ENCODE measurements at regions not wholly inside any gene's neighbourhood (a gene's known extent, or its start where the extent isn't known, plus 50 kb on each side); places are given as distances from the start of the nearest gene placed in this dataset.

- no peak for DNase-seq (ENCODE audit: low read depth, low spot score)
- Histone ChIP-seq H3K27ac (ENCODE audit: control insufficient read depth, insufficient read depth, low read length) (no peak overlapping the region), H3K9ac (ENCODE audit: control insufficient read depth, extremely low read depth, insufficient read depth, low read length) (no peak overlapping the region), H2AFZ (ENCODE audit: control insufficient read depth, low read length) (no peak overlapping the region), H3K27me3 (ENCODE audit: control insufficient read depth, extremely low read depth, insufficient read depth, low read length) (no peaks in the 10 kb centered on the region), H3K4me3 (ENCODE audit: control insufficient read depth in 2 of 3, extremely low read depth in 1 of 3, insufficient read depth in 2 of 3, low read depth in 1 of 3, low read length in 3 of 3) (no peak overlapping the region), H3K36me3 (ENCODE audit: control insufficient read depth in 2 of 2, extremely low read depth in 1 of 2, insufficient read depth in 2 of 2, low read length in 2 of 2) (no peaks in the 10 kb centered on the region), H3K4me1 (ENCODE audit: control insufficient read depth, extremely low read depth, insufficient read depth, low read length) (no peaks in the 10 kb centered on the region), H3K79me2 (ENCODE audit: control insufficient read depth, insufficient read depth, low read length) (no peaks in the 10 kb centered on the region), H3K9me3 (ENCODE audit: control insufficient read depth, low read depth, low read length) (no peaks in the 10 kb centered on the region), H3K4me2 (ENCODE audit: control insufficient read depth, extremely low read depth, insufficient read depth, low read depth, low read length) (no peak overlapping the region), H3K9me1 (ENCODE audit: control insufficient read depth, extremely low read depth, insufficient read depth, low read length) (no peaks in the 10 kb centered on the region), H4K20me1 (ENCODE audit: control insufficient read depth, extremely low read depth, insufficient read depth, low read length) (no peaks in the 10 kb centered on the region)
- TF ChIP-seq CTCF (optimal IDR thresholded peaks at IDR 0.05 in 1 of 3, IDR thresholded peaks at IDR 0.05 in 1 of 3, conservative IDR thresholded peaks at IDR 0.05 in 1 of 3; ENCODE audit: extremely low read depth in 1 of 3, insufficient read depth in 2 of 3, low read length in 3 of 3) (no peak), EZH2 (IDR thresholded peaks at IDR 0.05; ENCODE audit: low read length) (no peak)
- dilution Hi-C loops (cut with MboI; ENCODE audit: extremely low pct_ligation_motif_present, low sequenced_read_pairs), result no loop called here
- FAIRE-seq, result no peak
Observed at GRCh38 chr2:210899131-210899530, 342.7 kb downstream of the CPS1 start.

- H3K36me3 ChIP-seq (ENCODE audit: control insufficient read depth in 2 of 2, extremely low read depth in 1 of 2, insufficient read depth in 2 of 2, low read length in 2 of 2), result no peaks in the 10 kb centered on the region
- DNase-seq (ENCODE audit: low read depth, low spot score) (no peak), FAIRE-seq (no peak)
- H3K79me2 ChIP-seq (ENCODE audit: control insufficient read depth, insufficient read depth, low read length), result no peaks in the 10 kb centered on the region
- no peak overlapping the region for H3K27ac ChIP-seq (ENCODE audit: control insufficient read depth, insufficient read depth, low read length)
- H3K27me3 ChIP-seq (ENCODE audit: control insufficient read depth, extremely low read depth, insufficient read depth, low read length), result no peaks in the 10 kb centered on the region
- no peak for TF ChIP-seq CTCF (optimal IDR thresholded peaks at IDR 0.05 in 1 of 3, IDR thresholded peaks at IDR 0.05 in 1 of 3, conservative IDR thresholded peaks at IDR 0.05 in 1 of 3; ENCODE audit: extremely low read depth in 1 of 3, insufficient read depth in 2 of 3, low read length in 3 of 3)
- TF ChIP-seq EZH2 (IDR thresholded peaks at IDR 0.05; ENCODE audit: low read length), result no peak
- no peak overlapping the region for H2AFZ ChIP-seq (ENCODE audit: control insufficient read depth, low read length)
- H3K9me1 ChIP-seq (ENCODE audit: control insufficient read depth, extremely low read depth, insufficient read depth, low read length), result no peaks in the 10 kb centered on the region
- H3K9me3 ChIP-seq (ENCODE audit: control insufficient read depth, low read depth, low read length), result no peaks in the 10 kb centered on the region
- H3K4me3 ChIP-seq (ENCODE audit: control insufficient read depth in 2 of 3, extremely low read depth in 1 of 3, insufficient read depth in 2 of 3, low read depth in 1 of 3, low read length in 3 of 3), result no peak overlapping the region
- no peaks in the 10 kb centered on the region for H3K4me1 ChIP-seq (ENCODE audit: control insufficient read depth, extremely low read depth, insufficient read depth, low read length)
- H3K9ac ChIP-seq (ENCODE audit: control insufficient read depth, extremely low read depth, insufficient read depth, low read length), result no peak overlapping the region
- no peak overlapping the region for H3K4me2 ChIP-seq (ENCODE audit: control insufficient read depth, extremely low read depth, insufficient read depth, low read depth, low read length)
- dilution Hi-C loops (cut with MboI; ENCODE audit: extremely low pct_ligation_motif_present, low sequenced_read_pairs), result no loop called here
- H4K20me1 ChIP-seq (ENCODE audit: control insufficient read depth, extremely low read depth, insufficient read depth, low read length), result no peaks in the 10 kb centered on the region
Observed at GRCh38 chr2:210901326-210901725, 344.9 kb downstream of the CPS1 start.

Measured in keratinocyte (primary cell).